ENCODE measurements at regions not wholly inside any gene's neighbourhood (a gene's known extent, or its start where the extent isn't known, plus 50 kb on each side); places are given as distances from the start of the nearest gene placed in this dataset.

DNA sequence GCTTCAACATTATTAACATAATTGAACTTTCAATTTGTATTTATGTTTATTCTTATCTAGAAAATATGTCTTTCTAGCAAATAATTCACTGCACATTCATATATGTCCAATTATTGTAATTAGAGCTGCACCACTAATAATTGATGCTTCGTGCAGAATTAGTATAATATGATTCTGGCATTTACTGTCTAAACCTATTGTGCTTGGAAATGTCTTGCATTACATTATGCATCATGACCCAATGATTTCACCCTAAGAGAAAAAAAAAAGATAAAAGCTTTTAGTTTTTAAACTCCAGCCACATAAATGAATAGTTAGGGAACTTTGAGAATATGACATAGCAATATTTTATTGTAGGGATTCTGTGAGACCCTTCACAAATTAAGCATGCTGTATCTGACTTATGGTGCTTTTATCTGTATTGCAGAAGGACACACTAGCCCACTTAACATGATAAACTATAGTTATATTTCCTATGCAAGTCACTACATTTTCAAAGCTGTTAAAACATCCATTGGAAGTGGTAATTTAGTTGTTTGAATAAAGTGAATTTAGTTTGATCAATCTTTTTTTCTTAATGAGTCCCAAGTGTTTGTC, 1609.1 kb downstream of the REEP3 start:
- TF ChIP-seq, protein P1, sequence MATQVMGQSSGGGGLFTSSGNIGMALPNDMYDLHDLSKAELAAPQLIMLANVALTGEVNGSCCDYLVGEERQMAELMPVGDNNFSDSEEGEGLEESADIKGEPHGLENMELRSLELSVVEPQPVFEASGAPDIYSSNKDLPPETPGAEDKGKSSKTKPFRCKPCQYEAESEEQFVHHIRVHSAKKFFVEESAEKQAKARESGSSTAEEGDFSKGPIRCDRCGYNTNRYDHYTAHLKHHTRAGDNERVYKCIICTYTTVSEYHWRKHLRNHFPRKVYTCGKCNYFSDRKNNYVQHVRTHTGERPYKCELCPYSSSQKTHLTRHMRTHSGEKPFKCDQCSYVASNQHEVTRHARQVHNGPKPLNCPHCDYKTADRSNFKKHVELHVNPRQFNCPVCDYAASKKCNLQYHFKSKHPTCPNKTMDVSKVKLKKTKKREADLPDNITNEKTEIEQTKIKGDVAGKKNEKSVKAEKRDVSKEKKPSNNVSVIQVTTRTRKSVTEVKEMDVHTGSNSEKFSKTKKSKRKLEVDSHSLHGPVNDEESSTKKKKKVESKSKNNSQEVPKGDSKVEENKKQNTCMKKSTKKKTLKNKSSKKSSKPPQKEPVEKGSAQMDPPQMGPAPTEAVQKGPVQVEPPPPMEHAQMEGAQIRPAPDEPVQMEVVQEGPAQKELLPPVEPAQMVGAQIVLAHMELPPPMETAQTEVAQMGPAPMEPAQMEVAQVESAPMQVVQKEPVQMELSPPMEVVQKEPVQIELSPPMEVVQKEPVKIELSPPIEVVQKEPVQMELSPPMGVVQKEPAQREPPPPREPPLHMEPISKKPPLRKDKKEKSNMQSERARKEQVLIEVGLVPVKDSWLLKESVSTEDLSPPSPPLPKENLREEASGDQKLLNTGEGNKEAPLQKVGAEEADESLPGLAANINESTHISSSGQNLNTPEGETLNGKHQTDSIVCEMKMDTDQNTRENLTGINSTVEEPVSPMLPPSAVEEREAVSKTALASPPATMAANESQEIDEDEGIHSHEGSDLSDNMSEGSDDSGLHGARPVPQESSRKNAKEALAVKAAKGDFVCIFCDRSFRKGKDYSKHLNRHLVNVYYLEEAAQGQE (IDR thresholded peaks at IDR 0.05; ENCODE audit: unreplicated experiment) = no peak
- TF ChIP-seq POLR2AphosphoS5 (IDR thresholded peaks at IDR 0.05; ENCODE audit: low read depth) (no peak), EZH2 (IDR thresholded peaks at IDR 0.05; ENCODE audit: low read depth, unreplicated experiment) (no peak), EZH2phosphoT487 (IDR thresholded peaks at IDR 0.05; ENCODE audit: unreplicated experiment) (no peak), STAT1 (IDR thresholded peaks at IDR 0.05; ENCODE audit: unreplicated experiment) (no peak), CREB1 (CRISPR knock-in tag; IDR thresholded peaks at IDR 0.05; ENCODE audit: low read depth) (no peak)
- TF ChIP-seq, protein P2, sequence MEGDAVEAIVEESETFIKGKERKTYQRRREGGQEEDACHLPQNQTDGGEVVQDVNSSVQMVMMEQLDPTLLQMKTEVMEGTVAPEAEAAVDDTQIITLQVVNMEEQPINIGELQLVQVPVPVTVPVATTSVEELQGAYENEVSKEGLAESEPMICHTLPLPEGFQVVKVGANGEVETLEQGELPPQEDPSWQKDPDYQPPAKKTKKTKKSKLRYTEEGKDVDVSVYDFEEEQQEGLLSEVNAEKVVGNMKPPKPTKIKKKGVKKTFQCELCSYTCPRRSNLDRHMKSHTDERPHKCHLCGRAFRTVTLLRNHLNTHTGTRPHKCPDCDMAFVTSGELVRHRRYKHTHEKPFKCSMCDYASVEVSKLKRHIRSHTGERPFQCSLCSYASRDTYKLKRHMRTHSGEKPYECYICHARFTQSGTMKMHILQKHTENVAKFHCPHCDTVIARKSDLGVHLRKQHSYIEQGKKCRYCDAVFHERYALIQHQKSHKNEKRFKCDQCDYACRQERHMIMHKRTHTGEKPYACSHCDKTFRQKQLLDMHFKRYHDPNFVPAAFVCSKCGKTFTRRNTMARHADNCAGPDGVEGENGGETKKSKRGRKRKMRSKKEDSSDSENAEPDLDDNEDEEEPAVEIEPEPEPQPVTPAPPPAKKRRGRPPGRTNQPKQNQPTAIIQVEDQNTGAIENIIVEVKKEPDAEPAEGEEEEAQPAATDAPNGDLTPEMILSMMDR (conservative IDR thresholded peaks at IDR 0.05; ENCODE audit: low read depth in 2 of 2) = no peak
